ENCODE measurements at regions not wholly inside any gene's neighbourhood (a gene's known extent, or its start where the extent isn't known, plus 50 kb on each side); places are given as distances from the start of the nearest gene placed in this dataset.

DNA sequence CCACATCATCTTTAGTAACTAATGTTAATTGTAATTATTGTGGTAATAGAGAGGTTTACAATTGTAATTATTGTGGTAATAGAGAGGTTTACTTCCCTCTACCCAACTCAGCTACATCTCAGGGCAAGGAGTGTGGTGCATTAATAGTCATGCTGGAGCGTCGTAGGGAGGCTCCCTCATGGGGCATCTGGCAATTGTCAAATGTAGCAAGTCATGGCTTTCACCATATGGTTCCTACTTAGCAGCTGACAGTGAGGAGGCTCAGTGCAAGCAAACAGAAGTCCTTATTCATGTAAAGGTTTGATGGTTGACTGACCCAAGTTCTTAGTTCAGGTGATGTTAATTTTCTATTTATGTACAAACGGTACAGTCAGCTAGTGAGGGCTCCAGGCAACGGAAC is 1012.0 kb downstream of the FLRT2 start:
- DNase-seq, result no peak

DNA sequence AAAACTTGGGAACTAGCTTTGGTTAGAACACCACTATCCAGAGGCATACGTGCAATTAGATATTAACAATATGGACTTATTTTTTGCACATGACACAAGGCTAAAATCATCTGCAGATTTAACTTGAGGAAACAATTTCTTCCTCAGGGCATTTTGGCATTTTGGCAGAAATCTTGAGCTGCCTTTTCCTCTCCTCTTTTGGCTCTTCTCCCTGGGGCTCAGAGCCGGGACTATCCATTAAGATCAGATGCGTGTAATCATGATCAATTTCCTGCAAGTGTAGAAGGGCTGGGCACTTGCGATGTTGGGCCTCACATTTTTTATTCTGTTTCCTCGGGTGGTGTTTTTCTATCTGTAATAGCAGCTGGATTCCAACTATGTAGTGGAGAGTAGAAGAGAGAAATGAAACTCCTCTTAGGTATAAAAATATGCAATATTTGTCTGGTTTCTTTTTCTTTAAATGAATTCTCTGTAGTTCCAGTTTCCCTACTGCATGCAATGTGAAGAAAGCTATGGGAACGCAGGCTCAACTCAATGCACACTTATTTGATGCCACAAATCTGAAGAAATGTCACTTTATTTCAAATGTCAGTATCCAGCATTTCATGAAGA is 1010.8 kb downstream of the FLRT2 start:
- no peak for DNase-seq

DNA sequence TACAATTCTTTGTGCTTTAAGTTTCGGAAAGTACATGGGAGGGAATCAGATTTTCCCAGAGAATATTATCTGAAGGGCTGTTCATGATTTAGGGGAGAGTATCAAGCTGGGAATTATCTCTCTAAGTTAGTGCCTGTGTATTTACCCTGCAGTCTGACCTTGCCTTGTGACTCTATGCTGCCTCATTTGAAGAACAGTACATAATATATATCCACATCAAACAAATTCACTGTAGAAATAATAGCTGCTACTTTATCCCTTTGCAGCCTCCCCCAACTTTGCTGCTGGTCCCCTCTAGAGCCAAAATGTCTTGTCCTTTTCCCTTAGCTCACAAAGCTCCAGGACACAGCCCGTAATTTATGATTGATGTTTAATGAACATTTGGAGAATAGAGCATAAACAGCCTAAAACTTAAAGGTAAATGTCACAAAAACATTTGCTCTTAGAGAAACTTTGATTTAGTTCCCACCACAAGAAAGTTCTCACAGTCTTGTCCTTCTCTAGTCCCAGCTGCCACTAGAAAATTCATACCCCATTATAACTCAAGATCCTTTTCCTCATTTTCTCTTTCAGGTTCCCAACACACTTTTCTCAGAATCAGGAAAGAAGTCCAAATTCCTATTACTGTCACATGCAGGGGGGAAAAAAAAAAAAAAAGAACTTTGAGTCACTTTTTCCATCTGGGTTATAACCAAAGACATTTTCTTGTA is 1009.6 kb downstream of the FLRT2 start:
- no peak for DNase-seq

DNA sequence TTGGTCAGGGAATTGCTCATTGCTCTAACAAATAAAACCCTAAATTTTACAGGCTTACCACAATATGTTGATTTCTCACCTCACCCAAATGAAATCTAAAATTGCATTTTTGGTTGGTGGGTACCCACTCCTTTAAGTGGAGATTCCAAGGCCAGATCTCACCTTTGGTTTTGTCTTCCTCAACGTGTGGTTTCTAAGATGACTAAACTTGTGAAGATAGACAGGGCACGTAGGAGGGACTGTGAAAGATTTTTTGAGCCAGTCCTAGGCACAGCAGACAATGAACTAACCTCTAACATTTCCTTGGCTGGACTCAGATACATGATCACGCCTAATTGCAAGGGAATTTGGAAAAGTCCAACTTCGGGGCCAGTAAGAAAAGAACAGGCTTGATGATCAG is 1003.9 kb downstream of the FLRT2 start:
- DNase-seq, result no peak

DNA sequence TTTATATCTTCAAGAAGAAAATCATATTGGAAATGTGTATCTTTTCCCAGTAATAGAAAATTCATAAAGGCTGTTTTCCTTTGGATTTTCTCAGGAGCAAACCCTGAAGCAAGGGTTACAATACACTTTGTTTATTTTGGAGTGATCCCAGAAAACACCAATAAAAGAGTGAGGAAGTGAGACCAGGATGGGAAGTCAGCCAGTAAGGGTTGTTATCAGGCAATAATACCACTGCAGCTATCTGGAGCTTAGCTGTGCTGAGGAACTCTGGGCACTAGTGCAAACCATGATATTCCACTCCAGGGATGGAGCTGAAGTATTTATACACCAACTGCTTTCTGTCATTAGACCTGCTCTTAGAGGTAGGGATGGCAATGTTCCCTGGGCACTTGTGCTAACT is 1002.3 kb downstream of the FLRT2 start:
- no peak for DNase-seq

DNA sequence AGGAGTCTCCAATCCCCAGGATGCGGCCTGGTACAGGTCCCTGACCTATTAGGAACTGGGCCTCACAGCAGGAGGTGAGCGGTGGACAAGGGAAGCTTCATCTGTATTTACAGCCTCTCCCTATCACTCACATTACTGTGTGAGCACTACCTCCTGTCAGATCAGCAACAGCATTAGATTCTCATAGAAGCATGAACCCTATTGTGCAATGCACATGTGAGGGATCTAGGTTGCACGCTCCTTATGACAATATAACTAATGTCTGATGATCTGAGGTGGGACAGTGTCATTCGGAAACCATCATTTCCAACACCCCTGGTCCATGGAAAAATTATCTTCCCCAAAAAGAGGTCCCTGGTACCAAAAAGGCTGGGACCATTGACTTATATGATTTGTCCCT is 1000.5 kb downstream of the FLRT2 start:
- DNase-seq, result no peak

DNA sequence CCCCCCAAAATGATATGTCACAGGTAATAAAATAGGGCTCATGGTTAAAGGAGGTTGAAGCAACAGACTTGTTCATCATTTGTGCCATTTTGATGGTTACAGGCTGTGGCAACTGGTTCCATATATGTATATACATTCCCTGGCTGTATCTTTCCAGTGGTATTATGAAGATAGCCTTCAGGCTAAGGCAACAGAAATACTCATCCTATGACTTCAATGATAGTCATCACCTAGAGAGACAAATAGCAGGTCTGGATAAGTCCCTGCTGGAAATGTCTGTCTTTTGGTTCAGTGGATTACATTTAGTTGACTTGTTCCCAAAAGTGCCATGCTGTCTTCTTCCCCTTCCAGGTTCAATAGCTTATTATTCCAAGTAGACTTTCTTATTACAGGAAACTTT is 997.4 kb downstream of the FLRT2 start:
- DNase-seq, result no peak

DNA sequence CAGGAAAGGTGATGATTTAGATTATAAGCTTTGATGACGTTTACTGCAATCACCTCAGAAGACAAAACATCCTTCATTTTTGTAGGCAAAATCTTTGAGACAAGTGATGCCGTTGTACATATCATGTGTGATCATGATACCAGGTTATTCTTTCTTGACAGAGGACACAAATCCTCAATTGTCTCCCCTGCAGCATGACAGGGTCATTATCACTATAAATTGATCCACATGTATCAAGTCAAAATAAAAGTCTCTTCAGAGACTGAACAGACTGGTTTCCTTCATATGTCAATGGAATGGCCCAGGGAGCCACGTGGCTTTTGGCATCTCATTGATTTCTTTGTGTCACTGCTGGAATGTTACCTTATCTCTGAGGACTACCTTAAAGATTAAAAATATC is 995.7 kb downstream of the FLRT2 start:
- DNase-seq, result no peak

DNA sequence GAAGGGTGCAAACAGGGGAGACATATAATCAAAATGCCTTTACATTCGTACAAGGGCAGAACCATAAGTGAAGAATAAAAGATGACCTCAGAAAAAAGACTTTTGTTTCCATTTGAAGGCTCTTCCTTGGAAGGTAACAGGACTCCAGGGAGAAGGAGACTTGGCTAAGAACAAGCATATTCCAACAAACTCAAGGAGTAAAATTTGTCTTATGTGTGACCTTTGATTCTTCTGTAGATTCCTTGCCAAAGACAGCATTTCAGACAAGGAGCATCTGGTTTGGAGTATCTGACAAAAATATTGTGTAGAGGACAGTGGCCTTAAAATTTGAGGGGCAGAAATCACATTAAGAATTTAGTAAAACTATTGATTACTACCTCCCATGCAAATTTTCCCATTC is 991.9 kb downstream of the FLRT2 start:
- DNase-seq, result no peak

DNA sequence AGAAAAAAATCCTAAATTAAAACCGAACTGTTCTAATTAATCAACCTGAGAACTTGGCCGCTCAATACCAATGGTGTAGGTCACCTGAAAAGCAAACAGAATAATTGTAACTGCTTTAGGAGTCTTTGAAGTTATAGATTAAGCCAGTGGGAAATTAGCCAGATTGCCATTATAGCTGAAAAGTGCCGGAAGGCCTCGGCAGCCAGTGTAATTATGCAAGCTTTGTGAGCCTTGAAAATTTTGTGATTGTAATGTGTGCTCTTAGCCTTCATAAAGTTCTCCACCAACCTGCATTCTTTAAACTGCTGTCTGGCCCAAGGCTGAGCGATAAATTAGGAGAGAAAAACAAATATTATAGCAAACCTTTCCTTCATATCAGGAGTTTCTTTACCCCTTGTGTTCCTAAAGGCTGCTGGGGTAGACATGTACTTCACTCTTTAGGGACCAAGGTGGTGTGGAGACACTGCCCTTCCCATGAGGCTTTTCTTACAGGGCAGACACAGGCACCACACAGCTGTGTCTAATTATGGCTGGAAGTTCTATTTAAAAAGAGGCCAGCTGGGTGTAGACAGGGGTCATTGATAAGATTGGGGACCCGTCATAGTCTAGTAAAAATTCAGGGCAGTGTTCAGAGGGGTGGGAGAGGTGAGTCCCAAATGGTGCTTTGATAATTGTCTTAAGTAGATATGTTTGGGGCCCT is 991.2 kb downstream of the FLRT2 start:
- no peak for DNase-seq

DNA sequence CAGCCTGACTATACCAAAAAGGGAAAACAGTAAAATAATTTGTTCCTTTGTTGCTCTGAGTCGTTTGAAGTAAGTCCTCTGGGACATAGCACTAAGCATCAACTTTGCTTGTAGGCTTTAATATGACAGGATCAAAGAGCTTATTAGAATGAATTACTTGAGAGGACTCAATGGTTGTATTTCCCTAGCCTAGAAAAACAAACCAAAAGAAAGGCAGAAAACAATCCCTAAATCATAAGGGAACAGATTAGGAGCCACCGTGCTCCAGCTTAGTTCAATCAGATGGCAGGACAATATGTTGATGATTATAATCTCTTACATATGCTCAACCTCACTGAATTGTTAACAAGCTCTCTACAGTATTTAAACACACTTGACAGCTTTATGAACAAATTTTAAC is 988.4 kb downstream of the FLRT2 start:
- DNase-seq, result no peak

DNA sequence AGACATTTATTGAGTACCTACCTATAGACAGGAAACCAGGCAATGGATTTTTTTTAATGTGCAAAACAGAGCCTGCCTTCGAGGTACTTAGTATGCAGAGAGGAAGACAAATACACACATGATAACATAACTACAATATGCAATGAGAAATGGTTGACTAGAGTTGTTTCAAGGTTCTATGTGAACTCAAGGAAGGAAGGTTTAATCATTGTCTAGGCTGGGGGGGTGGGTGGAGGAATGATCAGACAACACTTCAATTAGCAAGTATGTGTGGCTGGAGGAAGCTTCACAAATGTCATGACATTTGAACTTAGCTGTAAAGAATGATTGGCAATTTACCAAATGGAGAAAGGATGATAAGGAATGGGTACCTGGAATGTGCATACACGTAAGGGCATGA is 985.3 kb downstream of the FLRT2 start:
- no peak for DNase-seq

DNA sequence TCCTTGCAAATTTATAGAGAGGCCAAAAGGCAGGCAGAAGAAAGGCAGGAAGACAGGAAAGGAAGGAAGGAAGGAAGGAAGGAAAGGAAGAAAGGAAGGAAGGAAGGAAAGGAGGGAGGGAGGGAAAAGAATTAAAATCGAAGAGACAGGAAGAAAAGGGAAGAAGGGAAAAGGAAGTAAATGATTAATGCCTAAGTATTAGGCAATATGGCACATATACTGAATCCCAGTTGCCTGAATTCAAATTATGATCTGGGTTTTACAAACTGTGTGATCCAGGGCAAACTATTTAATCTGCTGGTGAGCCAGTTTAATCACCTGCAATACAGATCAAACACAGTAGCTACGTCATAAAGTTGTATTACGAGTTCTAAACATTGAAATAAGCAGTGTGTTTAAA is 983.6 kb downstream of the FLRT2 start:
- no peak for DNase-seq

DNA sequence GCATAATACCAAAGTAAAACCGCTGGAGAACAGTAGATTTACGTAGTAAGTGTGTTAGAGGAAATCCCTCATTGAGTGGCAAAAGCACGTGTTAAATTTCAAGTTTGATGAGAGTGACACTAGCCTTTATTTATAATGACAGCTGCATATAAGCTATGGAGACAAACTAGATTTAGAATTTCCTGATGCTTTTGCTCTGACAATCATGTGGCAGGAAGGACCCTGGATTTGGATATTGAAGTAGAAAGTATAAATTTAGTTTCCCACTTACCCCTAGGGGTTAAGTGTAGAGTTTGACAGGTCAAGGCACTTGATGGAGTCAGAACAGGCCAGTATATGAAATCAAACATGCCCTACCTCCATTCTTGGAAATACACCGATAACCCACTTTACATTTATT is 983.1 kb downstream of the FLRT2 start:
- no peak for DNase-seq

DNA sequence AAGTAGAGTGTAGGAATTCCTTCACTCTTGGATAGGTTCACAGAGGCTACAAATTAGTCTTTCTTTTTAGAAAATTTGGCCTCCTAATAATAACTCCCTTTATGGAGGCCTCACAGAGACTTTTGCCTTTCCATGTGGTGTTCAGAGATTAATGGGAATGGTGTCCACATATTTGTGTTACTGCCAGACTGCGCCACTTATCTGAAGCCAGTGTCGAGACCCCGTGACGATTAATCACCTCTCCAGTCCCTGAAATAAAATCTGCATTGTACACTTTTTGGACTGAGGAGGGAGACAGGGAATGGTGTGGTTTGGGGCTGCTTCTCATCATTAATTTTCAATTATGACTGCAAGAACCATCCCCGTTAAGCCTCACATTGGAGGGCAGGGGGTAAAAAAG is 980.5 kb downstream of the FLRT2 start:
- DNase-seq, result no peak

DNA sequence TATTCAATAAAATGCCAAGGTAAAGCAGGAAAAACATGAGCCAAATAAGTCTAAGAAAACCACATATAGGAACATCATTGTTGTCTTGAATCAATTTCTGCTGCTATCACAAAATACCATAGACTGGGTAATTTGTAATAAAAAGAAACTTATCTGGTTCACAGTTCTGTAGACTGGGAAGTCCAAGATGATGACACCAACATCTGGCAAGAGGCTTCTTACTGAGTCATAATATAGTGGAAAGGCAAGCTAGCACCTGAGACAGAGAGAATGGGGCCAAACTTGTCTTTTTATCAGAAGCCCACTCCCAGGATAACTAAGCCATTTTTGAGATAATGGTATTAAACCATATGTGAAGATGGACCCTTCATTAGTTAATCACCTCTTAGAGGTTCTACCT is 975.9 kb downstream of the FLRT2 start:
- no peak for DNase-seq

DNA sequence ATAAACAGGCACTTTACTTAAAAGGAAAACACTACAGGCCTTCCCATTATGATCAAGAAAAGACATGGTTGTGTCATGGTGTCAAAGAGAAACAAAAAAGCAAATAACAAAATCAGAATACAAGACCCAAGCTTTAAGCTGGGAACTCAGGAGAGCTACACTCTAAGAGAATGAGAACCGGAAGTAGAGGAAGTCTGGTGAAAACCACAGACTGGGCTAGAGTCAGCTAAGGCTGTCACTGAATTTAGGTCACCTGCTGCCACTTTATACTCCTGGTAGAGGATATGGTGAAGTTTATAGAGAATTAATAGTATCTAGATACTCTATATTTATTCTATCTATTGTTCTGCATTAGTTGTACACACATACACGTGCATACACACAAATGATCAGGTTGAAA is 971.7 kb downstream of the FLRT2 start:
- DNase-seq, result no peak

DNA sequence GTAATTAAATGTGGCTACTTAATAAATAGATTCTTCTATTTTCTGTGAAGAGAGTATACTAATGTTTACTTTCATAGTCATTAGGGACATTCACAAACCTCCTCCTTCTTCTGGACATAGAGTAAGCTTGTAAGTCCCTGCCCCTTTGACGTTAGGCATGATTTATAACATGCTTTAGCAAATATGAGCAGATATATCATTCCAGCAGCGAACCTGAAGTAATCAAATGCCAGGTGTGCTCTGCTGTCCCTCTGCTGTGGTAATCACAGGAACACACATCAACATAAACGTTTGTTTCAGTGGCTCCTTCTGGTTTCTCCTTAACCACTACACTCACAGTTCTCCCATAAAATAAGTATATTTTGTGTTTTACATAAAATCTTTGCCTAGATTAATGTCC is 961.8 kb downstream of the FLRT2 start:
- DNase-seq, result no peak

DNA sequence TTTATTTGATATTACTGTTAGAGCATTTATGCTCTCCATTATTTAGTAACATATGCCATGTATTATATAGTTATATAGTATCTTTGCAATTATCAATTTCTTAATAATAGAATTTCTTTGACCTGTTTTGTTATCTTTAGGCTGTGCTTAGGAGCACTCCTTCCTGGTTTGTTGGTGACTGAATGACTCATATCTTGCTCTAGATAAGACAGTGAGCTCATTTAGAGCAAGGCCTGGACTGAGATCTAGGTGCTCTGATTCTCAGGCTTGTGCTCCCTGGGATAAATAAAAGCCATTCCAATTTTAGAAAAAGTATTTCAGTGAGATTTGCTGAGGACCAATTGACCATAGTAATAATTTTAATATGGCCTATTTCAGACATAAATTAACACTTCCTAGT is 951.2 kb downstream of the FLRT2 start:
- DNase-seq, result no peak

DNA sequence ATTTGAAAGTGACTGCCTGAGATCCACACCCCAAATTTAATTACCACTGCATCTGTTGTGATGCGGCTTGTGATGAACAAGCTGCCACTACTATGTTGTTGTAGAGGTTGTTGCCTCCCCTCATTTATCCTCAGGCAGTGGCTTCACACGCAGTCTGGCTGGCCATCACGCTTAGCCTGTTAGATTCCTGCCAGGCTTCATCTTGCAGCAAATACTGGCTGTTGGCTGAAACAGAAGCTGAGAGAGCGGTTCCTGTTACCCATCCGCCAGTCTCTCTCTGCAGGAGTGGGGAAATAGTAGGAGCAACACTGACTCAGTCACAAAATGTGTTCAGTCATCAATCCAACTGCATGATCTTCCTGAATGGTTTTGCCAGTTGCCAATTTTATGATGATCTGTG is 934.4 kb downstream of the FLRT2 start:
- DNase-seq, result no peak

DNA sequence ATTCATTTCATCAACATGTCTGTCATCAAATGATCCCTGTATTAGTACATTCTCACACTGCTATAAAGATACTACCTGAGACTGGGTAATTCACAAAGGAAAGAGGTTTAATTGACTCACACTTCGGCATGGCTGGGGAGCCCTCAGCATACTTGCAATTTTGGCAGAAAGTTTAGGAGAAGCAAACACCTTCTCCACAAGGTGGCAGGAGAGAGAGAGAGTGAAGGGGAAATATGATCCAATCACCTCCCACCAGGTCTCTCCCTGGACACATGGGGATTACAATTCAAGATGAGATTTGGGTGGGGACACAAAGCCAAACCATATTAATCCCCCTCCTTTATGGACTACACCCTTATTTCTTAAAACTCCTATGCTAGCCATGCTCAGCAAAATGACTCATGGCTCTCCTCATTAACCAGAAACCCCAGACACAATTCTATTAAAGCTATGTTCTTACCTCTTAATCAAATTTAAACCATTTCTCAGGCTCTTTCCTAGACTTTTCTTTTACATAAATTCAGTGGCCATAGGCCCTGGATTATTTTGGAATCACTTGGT is 932.3 kb downstream of the FLRT2 start:
- no peak for DNase-seq

DNA sequence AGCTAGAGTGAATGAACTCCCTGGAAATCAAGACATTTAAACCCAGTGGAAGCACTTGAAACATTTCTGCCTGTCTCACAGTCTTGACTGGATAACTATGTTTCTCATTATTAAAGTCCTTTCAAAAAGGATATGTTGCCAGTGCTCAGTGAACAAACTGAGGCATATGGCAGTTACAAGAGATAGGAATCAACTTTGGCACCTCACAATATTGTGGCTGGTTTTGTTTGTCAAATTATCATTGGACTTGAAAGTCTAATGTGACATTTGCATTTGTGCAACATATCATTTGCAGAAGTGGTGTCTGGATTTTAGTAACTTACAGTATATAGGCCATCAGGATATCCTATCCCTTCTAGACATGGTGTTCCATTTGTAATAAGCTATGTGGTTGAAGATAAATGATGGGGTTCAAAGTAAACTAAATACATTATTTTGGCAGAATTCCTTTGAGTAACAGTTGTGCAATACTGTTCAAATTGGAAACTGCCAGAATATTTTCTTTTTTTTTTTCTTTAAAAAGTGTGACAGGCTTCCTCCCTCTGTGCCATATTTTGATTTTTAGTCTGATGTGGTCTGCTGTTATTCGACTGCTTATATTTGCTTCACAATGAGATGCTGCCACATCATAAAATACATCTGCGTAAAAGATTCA is 927.7 kb downstream of the FLRT2 start:
- DNase-seq, result no peak

DNA sequence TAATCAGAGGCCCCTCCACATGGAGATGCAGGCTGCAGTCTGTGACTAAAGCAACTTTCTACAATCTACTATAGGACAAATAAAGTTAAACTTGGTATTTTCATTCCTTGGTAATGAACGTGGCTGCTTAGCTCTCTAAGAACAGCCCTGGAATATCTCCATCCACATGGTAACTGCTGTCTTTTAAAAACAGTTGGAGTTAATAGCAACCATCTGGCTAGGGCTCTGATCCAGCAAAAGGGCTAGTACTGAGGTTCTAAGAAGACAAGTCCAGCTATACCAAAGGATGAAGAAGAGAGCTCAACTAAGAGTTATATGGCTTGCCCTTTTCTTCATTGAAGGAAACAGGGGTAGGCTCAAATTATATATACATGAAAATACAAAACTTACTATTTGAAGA is 920.1 kb downstream of the FLRT2 start:
- no peak for DNase-seq

DNA sequence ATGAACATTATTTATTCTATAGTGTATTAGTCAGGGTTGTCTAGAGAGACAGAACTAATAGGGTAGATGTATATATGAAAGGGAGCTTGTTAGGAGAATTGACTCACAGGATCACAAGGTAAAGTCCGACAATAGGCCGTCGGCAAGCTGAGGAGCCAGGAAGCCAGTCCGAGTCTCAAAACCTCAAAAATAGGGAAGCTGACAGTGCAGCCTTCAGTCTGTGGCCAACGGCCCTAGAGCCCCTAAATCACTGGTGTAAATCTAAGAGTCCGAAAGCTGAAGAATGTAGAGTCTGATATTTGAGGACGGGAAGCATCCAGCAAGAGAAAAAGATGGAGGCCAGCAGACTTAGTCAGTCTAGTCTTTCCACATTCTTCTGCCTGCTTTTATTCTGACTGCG is 912.2 kb downstream of the FLRT2 start:
- DNase-seq, result no peak

Measured in CD4-positive, alpha-beta T cell treated with Interleukin-15 for 1 hour (primary cell).